ENCODE measurements at regions not wholly inside any gene's neighbourhood (a gene's known extent, or its start where the extent isn't known, plus 50 kb on each side); places are given as distances from the start of the nearest gene placed in this dataset.
A peak's percentile ranks its signal among the peaks of the same experiment; 100 is the strongest.
"Not testable (repeated sequence)": the region's sequence is repeated elsewhere in the genome, so short reads cannot be mapped to it uniquely, and the experiment has no call there.

GRCh38 chr17:20646661-20647272, 67.2 kb downstream of the CDRT15L2 start:
- not testable (repeated sequence) for TF ChIP-seq POLR2A (IDR thresholded peaks at IDR 0.05)
- TF ChIP-seq, protein P1, sequence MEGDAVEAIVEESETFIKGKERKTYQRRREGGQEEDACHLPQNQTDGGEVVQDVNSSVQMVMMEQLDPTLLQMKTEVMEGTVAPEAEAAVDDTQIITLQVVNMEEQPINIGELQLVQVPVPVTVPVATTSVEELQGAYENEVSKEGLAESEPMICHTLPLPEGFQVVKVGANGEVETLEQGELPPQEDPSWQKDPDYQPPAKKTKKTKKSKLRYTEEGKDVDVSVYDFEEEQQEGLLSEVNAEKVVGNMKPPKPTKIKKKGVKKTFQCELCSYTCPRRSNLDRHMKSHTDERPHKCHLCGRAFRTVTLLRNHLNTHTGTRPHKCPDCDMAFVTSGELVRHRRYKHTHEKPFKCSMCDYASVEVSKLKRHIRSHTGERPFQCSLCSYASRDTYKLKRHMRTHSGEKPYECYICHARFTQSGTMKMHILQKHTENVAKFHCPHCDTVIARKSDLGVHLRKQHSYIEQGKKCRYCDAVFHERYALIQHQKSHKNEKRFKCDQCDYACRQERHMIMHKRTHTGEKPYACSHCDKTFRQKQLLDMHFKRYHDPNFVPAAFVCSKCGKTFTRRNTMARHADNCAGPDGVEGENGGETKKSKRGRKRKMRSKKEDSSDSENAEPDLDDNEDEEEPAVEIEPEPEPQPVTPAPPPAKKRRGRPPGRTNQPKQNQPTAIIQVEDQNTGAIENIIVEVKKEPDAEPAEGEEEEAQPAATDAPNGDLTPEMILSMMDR (IDR thresholded peaks at IDR 0.05), result peak; percentile 27 to 54 (median 38)

All from adrenal gland (tissue), 5 donors.